Trophoblast cell (in vitro differentiated cells and primary cell): ENCODE measurements at regions not wholly inside any gene's neighbourhood (a gene's known extent, or its start where the extent isn't known, plus 50 kb on each side); places are given as distances from the start of the nearest gene placed in this dataset.
"Not testable (repeated sequence)": the region's sequence is repeated elsewhere in the genome, so short reads cannot be mapped to it uniquely, and the experiment has no call there.

Experiments used
- DNase-seq, 2 donors: peaks; one replicate each; pipeline ENCODE4 v3.0.0-alpha.2; 2016
- H2AFZ ChIP-seq: 2 replicates; pipeline ENCODE4 v1.6.1; 2013; ENCODE audit warnings: low read length, moderate library complexity, mild to moderate bottlenecking; ENCODE audit not compliant: insufficient read depth, poor library complexity
- H2AK5ac ChIP-seq: 2 replicates; pipeline ENCODE4 v1.6.1; 2013; ENCODE audit warnings: mild to moderate bottlenecking, low read length
- H2BK120ac ChIP-seq: 2 replicates; pipeline ENCODE4 v1.6.1; 2013; ENCODE audit warnings: low read length, mild to moderate bottlenecking, moderate library complexity; ENCODE audit not compliant: insufficient read depth, poor library complexity
- H2BK12ac ChIP-seq: 2 replicates; pipeline ENCODE4 v1.6.1; 2013; ENCODE audit warnings: mild to moderate bottlenecking, low read length, moderate library complexity
- H2BK5ac ChIP-seq: 2 replicates; pipeline ENCODE4 v1.6.1; 2013; ENCODE audit warnings: low read length, low read depth, moderate library complexity, mild to moderate bottlenecking; ENCODE audit not compliant: poor library complexity
- H3K14ac ChIP-seq: 2 replicates; pipeline ENCODE4 v1.6.1; 2013; ENCODE audit warnings: mild to moderate bottlenecking, low read length
- H3K18ac ChIP-seq: 2 replicates; pipeline ENCODE4 v1.6.1; 2013; ENCODE audit warnings: mild to moderate bottlenecking, low read length
- H3K23ac ChIP-seq: 2 replicates; pipeline ENCODE4 v1.6.1; 2013; ENCODE audit warnings: low read length
- H3K27ac ChIP-seq: 2 replicates; pipeline ENCODE4 v1.5.1; 2013; ENCODE audit warnings: low read depth, mild to moderate bottlenecking, inconsistent platforms, low read length, moderate library complexity
- H3K27me3 ChIP-seq: 2 replicates; pipeline ENCODE4 v1.6.1; 2013; ENCODE audit warnings: inconsistent platforms, mild to moderate bottlenecking, low read length, moderate library complexity; ENCODE audit not compliant: insufficient read depth
- H3K36me3 ChIP-seq, 2 experiments: 1 replicate in 1 of 2; 2 replicates in 1 of 2; pipeline ENCODE4 v1.6.1; 2013; ENCODE audit warnings: low read length in 2 of 2, mild to moderate bottlenecking in 2 of 2, moderate library complexity in 1 of 2; ENCODE audit not compliant: insufficient read depth in 2 of 2, control insufficient read depth in 1 of 2
- H3K4ac ChIP-seq: 2 replicates; pipeline ENCODE4 v1.6.1; 2013; ENCODE audit warnings: low read depth, mild to moderate bottlenecking, low read length, moderate library complexity
- H3K4me1 ChIP-seq, 2 experiments: 1 replicate in 1 of 2; 2 replicates in 1 of 2; pipeline ENCODE4 v1.6.1; 2013; ENCODE audit warnings: low read length in 2 of 2, mild to moderate bottlenecking in 2 of 2, moderate library complexity in 1 of 2; ENCODE audit not compliant: insufficient read depth in 2 of 2, control insufficient read depth in 1 of 2
- H3K4me2 ChIP-seq: 2 replicates; pipeline ENCODE4 v1.6.1; 2013; ENCODE audit warnings: inconsistent platforms, mild to moderate bottlenecking, low read length, moderate library complexity
- H3K4me3 ChIP-seq: 2 replicates; pipeline ENCODE4 v1.5.1; 2013; ENCODE audit warnings: mild to moderate bottlenecking, low read depth, low read length, inconsistent platforms
- H3K79me1 ChIP-seq: one replicate; pipeline ENCODE4 v1.6.1; 2013; ENCODE audit warnings: low read length
- H3K79me2 ChIP-seq: 2 replicates; pipeline ENCODE4 v1.6.1; 2013; ENCODE audit warnings: low read length, mild to moderate bottlenecking; ENCODE audit not compliant: control insufficient read depth, insufficient read depth, poor library complexity
- H3K9ac ChIP-seq: 2 replicates; pipeline ENCODE4 v1.6.1; 2013; ENCODE audit warnings: mild to moderate bottlenecking, low read length
- H3K9me3 ChIP-seq: 2 replicates; pipeline ENCODE4 v1.6.1; 2013; ENCODE audit warnings: low read depth, mild to moderate bottlenecking, control low read depth, inconsistent platforms, low read length; ENCODE audit not compliant: insufficient read depth
- H4K12ac ChIP-seq: 2 replicates; pipeline ENCODE4 v1.6.1; 2013; ENCODE audit warnings: low read depth, mild to moderate bottlenecking, low read length, moderate library complexity
- H4K8ac ChIP-seq: 2 replicates; pipeline ENCODE4 v1.6.1; 2013; ENCODE audit warnings: low read depth, mild to moderate bottlenecking, low read length, moderate library complexity
- H4K91ac ChIP-seq: one replicate; pipeline ENCODE4 v1.6.1; 2013; ENCODE audit warnings: low read depth, mild to moderate bottlenecking, low read length, moderate library complexity
- WGBS: extraction: QIAGEN DNeasy Blood & Tissue Kit; methylation state at CpG from one replicate; pipeline ENCODE4 v1.1.7; 2013; ENCODE audit warnings: missing lambda C conversion rate; ENCODE audit not compliant: insufficient read length, insufficient coverage; ENCODE audit errors: extremely low coverage; 5-methylcytosine and 5-hydroxymethylcytosine counted together

- not testable (repeated sequence) for H3K14ac ChIP-seq, H3K4me1 ChIP-seq, H3K36me3 ChIP-seq, H4K8ac ChIP-seq, H4K91ac ChIP-seq, H3K9me3 ChIP-seq, H3K4ac ChIP-seq, H3K27me3 ChIP-seq, H3K4me3 ChIP-seq, H4K12ac ChIP-seq, H3K23ac ChIP-seq, H2AFZ ChIP-seq, H2BK5ac ChIP-seq, H2BK12ac ChIP-seq, H2BK120ac ChIP-seq, H3K79me1 ChIP-seq, H3K79me2 ChIP-seq, H3K27ac ChIP-seq, H2AK5ac ChIP-seq, H3K4me2 ChIP-seq, H3K9ac ChIP-seq, DNase-seq, H3K18ac ChIP-seq
- no CpG with 5 or more reads among the region's 50 CpGs for WGBS
These were observed 61.5 kb upstream of the TLR4 start for GRCh38 chr9:117642571-117643287.

GRCh38 chr9:117636681-117637080, 67.5 kb upstream of the TLR4 start:
- Histone ChIP-seq H4K8ac (no peak overlapping the region), H3K27me3 (no peaks in the 10 kb centered on the region)
- WGBS: no CpG with 5 or more reads among the region's 1 CpG

GRCh38 chr9:117625154-117625553, 79.0 kb upstream of the TLR4 start:
- no peak overlapping the region for H3K4me2 ChIP-seq
- H2BK12ac ChIP-seq: no peak overlapping the region
- no peak overlapping the region for H2AK5ac ChIP-seq
- H3K4ac ChIP-seq: no peak overlapping the region
- H3K18ac ChIP-seq: no peak overlapping the region
- H3K23ac ChIP-seq: no peak overlapping the region
- no peak overlapping the region for H3K14ac ChIP-seq
- no peaks in the 10 kb centered on the region for H3K4me1 ChIP-seq
- WGBS: no CpG with 5 or more reads among the region's 1 CpG
- no peaks in the 10 kb centered on the region for H3K79me2 ChIP-seq
- no peak overlapping the region for H2BK5ac ChIP-seq
- H3K27me3 ChIP-seq: no peaks in the 10 kb centered on the region
- no peak overlapping the region for H4K8ac ChIP-seq
- H4K12ac ChIP-seq: no peak overlapping the region
- H3K9ac ChIP-seq: no peak overlapping the region
- H2BK120ac ChIP-seq: no peak overlapping the region
- no peak overlapping the region for H2AFZ ChIP-seq
- H3K27ac ChIP-seq: no peak overlapping the region
- DNase-seq: no peak
- H3K36me3 ChIP-seq: no peaks in the 10 kb centered on the region
- H3K9me3 ChIP-seq: no peaks in the 10 kb centered on the region
- H4K91ac ChIP-seq: no peak overlapping the region
- no peak overlapping the region for H3K4me3 ChIP-seq
- H3K79me1 ChIP-seq: no peaks in the 10 kb centered on the region

More at GRCh38 chr9:117636681-117637080, 67.5 kb upstream of the TLR4 start:
- Histone ChIP-seq H3K27ac (no peak overlapping the region), H3K14ac (no peak overlapping the region), H3K18ac (no peak overlapping the region), H3K79me1 (no peaks in the 10 kb centered on the region), H2BK120ac (no peak overlapping the region), H3K4me2 (no peak overlapping the region), H3K9me3 (no peaks in the 10 kb centered on the region), H3K4me1 (no peaks in the 10 kb centered on the region), H3K36me3 (no peaks in the 10 kb centered on the region), H4K91ac (no peak overlapping the region), H3K4ac (no peak overlapping the region), H2AFZ (no peak overlapping the region), H3K79me2 (no peaks in the 10 kb centered on the region), H3K4me3 (no peak overlapping the region), H4K12ac (no peak overlapping the region), H3K23ac (no peak overlapping the region), H2BK5ac (no peak overlapping the region), H2AK5ac (no peak overlapping the region), H3K9ac (no peak overlapping the region), H2BK12ac (no peak overlapping the region)
- DNase-seq: no peak

GRCh38 chr9:117624106-117624505, 80.1 kb upstream of the TLR4 start:
- no peak overlapping the region for H4K91ac ChIP-seq
- no peaks in the 10 kb centered on the region for H3K36me3 ChIP-seq
- no peaks in the 10 kb centered on the region for H3K9me3 ChIP-seq
- WGBS: no CpG with 5 or more reads among the region's 3 CpGs
- no peak overlapping the region for H3K27ac ChIP-seq
- H2AFZ ChIP-seq: no peak overlapping the region
- H3K18ac ChIP-seq: no peak overlapping the region
- H3K9ac ChIP-seq: no peak overlapping the region
- no peak overlapping the region for H3K4me3 ChIP-seq
- no peak overlapping the region for H2AK5ac ChIP-seq
- H3K27me3 ChIP-seq: no peaks in the 10 kb centered on the region
- H2BK12ac ChIP-seq: no peak overlapping the region
- no peaks in the 10 kb centered on the region for H3K79me2 ChIP-seq
- no peak overlapping the region for H3K14ac ChIP-seq
- H3K4me1 ChIP-seq: no peaks in the 10 kb centered on the region
- no peak overlapping the region for H2BK5ac ChIP-seq
- no peak overlapping the region for H2BK120ac ChIP-seq
- H3K23ac ChIP-seq: no peak overlapping the region
- H4K12ac ChIP-seq: no peak overlapping the region
- no peak for DNase-seq
- no peak overlapping the region for H4K8ac ChIP-seq
- no peak overlapping the region for H3K4ac ChIP-seq
- no peak overlapping the region for H3K4me2 ChIP-seq
- no peaks in the 10 kb centered on the region for H3K79me1 ChIP-seq
